ENCODE measurements at regions not wholly inside any gene's neighbourhood (a gene's known extent, or its start where the extent isn't known, plus 50 kb on each side); places are given as distances from the start of the nearest gene placed in this dataset.

DNA sequence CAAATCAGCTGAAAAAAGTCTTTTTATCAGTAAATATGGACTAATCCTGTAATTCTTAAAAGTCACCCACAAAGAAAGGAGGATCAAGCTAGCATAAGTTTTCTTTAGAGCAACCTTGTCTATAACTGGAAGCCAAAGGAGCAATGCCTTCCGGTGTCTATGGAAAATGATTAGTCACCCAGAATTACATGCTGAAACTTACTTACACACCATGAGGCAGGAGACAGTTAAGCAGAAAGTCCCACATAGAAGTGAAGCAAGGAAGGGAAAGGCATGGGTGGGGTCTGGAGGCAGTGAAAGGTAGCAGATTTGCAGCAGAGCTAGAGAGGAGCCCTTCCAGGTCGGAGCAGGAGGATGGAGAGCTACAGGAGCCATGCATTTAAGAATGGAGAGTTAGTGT is 153.7 kb upstream of the RIPOR2 start:
- TF ChIP-seq FOSL2 (IDR thresholded peaks at IDR 0.05) (no peak), FOSL2 (CRISPR knock-in tag; IDR thresholded peaks at IDR 0.05) (no peak), HEYL (CRISPR knock-in tag; IDR thresholded peaks at IDR 0.05) (no peak), SREBF2 (IDR thresholded peaks at IDR 0.05) (no peak), MAZ (IDR thresholded peaks at IDR 0.05; ENCODE audit: borderline replicate concordance, low read depth, low read length) (no peak), FOXS1 (CRISPR knock-in tag; IDR thresholded peaks at IDR 0.05) (no peak), PHF8 (IDR thresholded peaks at IDR 0.05; ENCODE audit: borderline replicate concordance, low read depth) (no peak), BHLHE40 (IDR thresholded peaks at IDR 0.05; ENCODE audit: low read depth, low read length) (no peak), JUNB (IDR thresholded peaks at IDR 0.05) (no peak), RFX5 (IDR thresholded peaks at IDR 0.05) (no peak)
- TF ChIP-seq, protein P1, sequence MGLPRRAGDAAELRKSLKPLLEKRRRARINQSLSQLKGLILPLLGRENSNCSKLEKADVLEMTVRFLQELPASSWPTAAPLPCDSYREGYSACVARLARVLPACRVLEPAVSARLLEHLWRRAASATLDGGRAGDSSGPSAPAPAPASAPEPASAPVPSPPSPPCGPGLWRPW (IDR thresholded peaks at IDR 0.05) = no peak
- TF ChIP-seq, protein P2, sequence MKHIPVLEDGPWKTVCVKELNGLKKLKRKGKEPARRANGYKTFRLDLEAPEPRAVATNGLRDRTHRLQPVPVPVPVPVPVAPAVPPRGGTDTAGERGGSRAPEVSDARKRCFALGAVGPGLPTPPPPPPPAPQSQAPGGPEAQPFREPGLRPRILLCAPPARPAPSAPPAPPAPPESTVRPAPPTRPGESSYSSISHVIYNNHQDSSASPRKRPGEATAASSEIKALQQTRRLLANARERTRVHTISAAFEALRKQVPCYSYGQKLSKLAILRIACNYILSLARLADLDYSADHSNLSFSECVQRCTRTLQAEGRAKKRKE (CRISPR knock-in tag; IDR thresholded peaks at IDR 0.05; ENCODE audit: low read depth) = no peak
- Histone ChIP-seq H3K4me1 (no peaks in the 10 kb centered on the region), H3K4me2 (no peak overlapping the region), H3K27ac (no peak overlapping the region), H3K4me3 (no peak overlapping the region), H3K9me3 (no peaks in the 10 kb centered on the region)
- DNase-seq (ENCODE audit: low read depth in 1 of 2, low spot score in 1 of 2) (no peak), FAIRE-seq (no peak), ATAC-seq (no peak)
- ChIA-PET CTCF (no interaction called here), POLR2A (no interaction called here)
- 44% methylated on average over 2 of the region's 2 CpGs for WGBS (ENCODE audit: missing lambda C conversion rate)

DNA sequence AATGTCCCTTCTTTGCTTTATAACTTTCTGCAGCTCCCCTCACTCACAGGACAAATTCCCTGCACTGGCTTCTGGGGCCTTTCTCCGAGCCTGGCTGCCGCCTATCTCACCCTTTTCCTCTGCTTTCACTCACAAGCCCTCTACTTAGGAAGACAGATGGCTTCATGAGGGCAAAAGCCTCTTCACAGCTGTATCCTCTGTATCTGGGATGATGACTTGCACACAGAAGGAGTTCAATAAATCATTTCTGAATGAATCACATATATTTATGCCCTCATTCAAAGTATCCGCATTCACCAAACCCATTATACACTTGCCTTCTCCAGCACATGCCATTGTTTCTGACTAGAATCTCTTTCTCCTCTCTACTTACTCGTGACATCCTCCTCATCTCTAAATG is 159.0 kb upstream of the RIPOR2 start:
- no peaks in the 10 kb centered on the region for H3K4me1 ChIP-seq
- H3K9me3 ChIP-seq = no peaks in the 10 kb centered on the region
- no peak for ATAC-seq
- TF ChIP-seq ZSCAN20 (CRISPR knock-in tag; IDR thresholded peaks at IDR 0.05) (no peak), EHF (CRISPR knock-in tag; IDR thresholded peaks at IDR 0.05) (no peak), CBX8 (IDR thresholded peaks at IDR 0.05) (no peak), MAFK (IDR thresholded peaks at IDR 0.05; ENCODE audit: partially characterized antibody) (no peak), RFX5 (IDR thresholded peaks at IDR 0.05) (no peak), SREBF2 (IDR thresholded peaks at IDR 0.05) (no peak), KDM1A (IDR thresholded peaks at IDR 0.05; ENCODE audit: low read depth) (no peak), JUN (IDR thresholded peaks at IDR 0.05) (no peak), RARB (CRISPR knock-in tag; IDR thresholded peaks at IDR 0.05) (no peak), CHD4 (IDR thresholded peaks at IDR 0.05; ENCODE audit: borderline replicate concordance) (no peak), NR3C1 (IDR thresholded peaks at IDR 0.05) (no peak), TP53 (CRISPR knock-in tag; IDR thresholded peaks at IDR 0.05) (no peak), FOSL2 (IDR thresholded peaks at IDR 0.05) (no peak), FOSL2 (CRISPR knock-in tag; IDR thresholded peaks at IDR 0.05) (no peak), RNF2 (IDR thresholded peaks at IDR 0.05; ENCODE audit: borderline replicate concordance, low read depth) (no peak), ESRRA (IDR thresholded peaks at IDR 0.05; ENCODE audit: borderline replicate concordance, low read length) (no peak)
- TF ChIP-seq, protein P3, sequence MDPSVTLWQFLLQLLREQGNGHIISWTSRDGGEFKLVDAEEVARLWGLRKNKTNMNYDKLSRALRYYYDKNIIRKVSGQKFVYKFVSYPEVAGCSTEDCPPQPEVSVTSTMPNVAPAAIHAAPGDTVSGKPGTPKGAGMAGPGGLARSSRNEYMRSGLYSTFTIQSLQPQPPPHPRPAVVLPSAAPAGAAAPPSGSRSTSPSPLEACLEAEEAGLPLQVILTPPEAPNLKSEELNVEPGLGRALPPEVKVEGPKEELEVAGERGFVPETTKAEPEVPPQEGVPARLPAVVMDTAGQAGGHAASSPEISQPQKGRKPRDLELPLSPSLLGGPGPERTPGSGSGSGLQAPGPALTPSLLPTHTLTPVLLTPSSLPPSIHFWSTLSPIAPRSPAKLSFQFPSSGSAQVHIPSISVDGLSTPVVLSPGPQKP (IDR thresholded peaks at IDR 0.05; ENCODE audit: low read depth, low read length) = no peak
- TF ChIP-seq, protein P2 (CRISPR knock-in tag; IDR thresholded peaks at IDR 0.05; ENCODE audit: low read depth) = no peak
- TF ChIP-seq, protein P4, sequence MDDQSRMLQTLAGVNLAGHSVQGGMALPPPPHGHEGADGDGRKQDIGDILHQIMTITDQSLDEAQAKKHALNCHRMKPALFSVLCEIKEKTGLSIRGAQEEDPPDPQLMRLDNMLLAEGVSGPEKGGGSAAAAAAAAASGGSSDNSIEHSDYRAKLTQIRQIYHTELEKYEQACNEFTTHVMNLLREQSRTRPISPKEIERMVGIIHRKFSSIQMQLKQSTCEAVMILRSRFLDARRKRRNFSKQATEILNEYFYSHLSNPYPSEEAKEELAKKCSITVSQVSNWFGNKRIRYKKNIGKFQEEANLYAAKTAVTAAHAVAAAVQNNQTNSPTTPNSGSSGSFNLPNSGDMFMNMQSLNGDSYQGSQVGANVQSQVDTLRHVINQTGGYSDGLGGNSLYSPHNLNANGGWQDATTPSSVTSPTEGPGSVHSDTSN (IDR thresholded peaks at IDR 0.05) = no peak
- TF ChIP-seq, protein P5, sequence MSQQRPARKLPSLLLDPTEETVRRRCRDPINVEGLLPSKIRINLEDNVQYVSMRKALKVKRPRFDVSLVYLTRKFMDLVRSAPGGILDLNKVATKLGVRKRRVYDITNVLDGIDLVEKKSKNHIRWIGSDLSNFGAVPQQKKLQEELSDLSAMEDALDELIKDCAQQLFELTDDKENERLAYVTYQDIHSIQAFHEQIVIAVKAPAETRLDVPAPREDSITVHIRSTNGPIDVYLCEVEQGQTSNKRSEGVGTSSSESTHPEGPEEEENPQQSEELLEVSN (IDR thresholded peaks at IDR 0.05; ENCODE audit: borderline replicate concordance, low read depth) = no peak
- ChIA-PET POLR2A (no interaction called here), CTCF (interaction anchor here (2.1 kb wide), 1 partner anchor 24 kb away, joined by 6 read pairs; no protein-coding TSS in a partner anchor)
- H3K27ac ChIP-seq = no peak overlapping the region
- FAIRE-seq = no peak
- no peak overlapping the region for H3K4me3 ChIP-seq
- no peak for DNase-seq (ENCODE audit: low read depth in 1 of 2, low spot score in 1 of 2)
- H3K4me2 ChIP-seq = no peak overlapping the region
- WGBS (ENCODE audit: missing lambda C conversion rate) = 53% methylated on average over 4 of the region's 4 CpGs
